ENCODE measurements at regions not wholly inside any gene's neighbourhood (a gene's known extent, or its start where the extent isn't known, plus 50 kb on each side); places are given as distances from the start of the nearest gene placed in this dataset.

- Histone ChIP-seq H3K36me3 (ENCODE audit: control insufficient read depth in 4 of 4, insufficient read depth in 4 of 4, low read length in 3 of 4) (no peaks in the 10 kb centered on the region), H3K4me1 (ENCODE audit: control extremely low read depth in 1 of 4, control insufficient read depth in 4 of 4, insufficient read depth in 4 of 4, low read length in 3 of 4) (no peaks in the 10 kb centered on the region), H3K9me3 (ENCODE audit: control extremely low read depth in 1 of 5, control insufficient read depth in 4 of 5, insufficient read depth in 2 of 5, low read depth in 1 of 5, low read length in 4 of 5) (no peaks in the 10 kb centered on the region), H3K27ac (ENCODE audit: insufficient read depth in 1 of 2, low read depth in 1 of 2, low read length in 2 of 2, poor library complexity in 1 of 2, severe bottlenecking in 2 of 2) (no peak overlapping the region), H3K27me3 (replicated peaks in 2 of 5; ENCODE audit: control insufficient read depth in 4 of 5, insufficient read depth in 5 of 5, low read length in 4 of 5) (peaks cover 3 to 11% (median 5%) of the 10 kb centered on the region in 5 experiments), H3K4me3 (ENCODE audit: control insufficient read depth in 1 of 7, extremely low read depth in 1 of 7, insufficient read depth in 4 of 7, low read depth in 2 of 7, low read length in 6 of 7) (no peak overlapping the region)
- POLR2A ChIA-PET = no interaction called here
- DNase-seq = no peak
- WGBS (ENCODE audit: insufficient coverage) = 100% methylated on average over 1 of the region's 1 CpG
- CTCF ChIA-PET = no interaction called here
Observed at GRCh38 chr12:105936496-105936895, 202.3 kb downstream of the NUAK1 start.

- H3K9me3 ChIP-seq (ENCODE audit: control extremely low read depth in 1 of 5, control insufficient read depth in 4 of 5, insufficient read depth in 2 of 5, low read depth in 1 of 5, low read length in 4 of 5) = no peaks in the 10 kb centered on the region
- CTCF ChIA-PET = no interaction called here
- no peak overlapping the region for H3K4me3 ChIP-seq (ENCODE audit: control insufficient read depth in 1 of 7, extremely low read depth in 1 of 7, insufficient read depth in 4 of 7, low read depth in 2 of 7, low read length in 6 of 7)
- peaks cover 3 to 11% (median 5%) of the 10 kb centered on the region in 5 experiments for H3K27me3 ChIP-seq (replicated peaks in 2 of 5; ENCODE audit: control insufficient read depth in 4 of 5, insufficient read depth in 5 of 5, low read length in 4 of 5)
- POLR2A ChIA-PET = no interaction called here
- 100% methylated on average over 1 of the region's 1 CpG for WGBS (ENCODE audit: insufficient coverage)
- no peaks in the 10 kb centered on the region for H3K4me1 ChIP-seq (ENCODE audit: control extremely low read depth in 1 of 4, control insufficient read depth in 4 of 4, insufficient read depth in 4 of 4, low read length in 3 of 4)
- no peak overlapping the region for H3K27ac ChIP-seq (ENCODE audit: insufficient read depth in 1 of 2, low read depth in 1 of 2, low read length in 2 of 2, poor library complexity in 1 of 2, severe bottlenecking in 2 of 2)
- no peak for DNase-seq
- no peaks in the 10 kb centered on the region for H3K36me3 ChIP-seq (ENCODE audit: control insufficient read depth in 4 of 4, insufficient read depth in 4 of 4, low read length in 3 of 4)
Observed at GRCh38 chr12:105937009-105937408, 201.7 kb downstream of the NUAK1 start.

- POLR2A ChIA-PET = no interaction called here
- Histone ChIP-seq H3K4me1 (ENCODE audit: control extremely low read depth in 1 of 4, control insufficient read depth in 4 of 4, insufficient read depth in 4 of 4, low read length in 3 of 4) (no peaks in the 10 kb centered on the region), H3K27me3 (replicated peaks in 2 of 5; ENCODE audit: control insufficient read depth in 4 of 5, insufficient read depth in 5 of 5, low read length in 4 of 5) (peaks cover 2 to 13% (median 5%) of the 10 kb centered on the region in 5 experiments), H3K9me3 (ENCODE audit: control extremely low read depth in 1 of 5, control insufficient read depth in 4 of 5, insufficient read depth in 2 of 5, low read depth in 1 of 5, low read length in 4 of 5) (peaks cover 0 to 3% (median 0%) of the 10 kb centered on the region in 5 experiments), H3K4me3 (ENCODE audit: control insufficient read depth in 1 of 7, extremely low read depth in 1 of 7, insufficient read depth in 4 of 7, low read depth in 2 of 7, low read length in 6 of 7) (no peak overlapping the region), H3K36me3 (ENCODE audit: control insufficient read depth in 4 of 4, insufficient read depth in 4 of 4, low read length in 3 of 4) (no peaks in the 10 kb centered on the region), H3K27ac (ENCODE audit: insufficient read depth in 1 of 2, low read depth in 1 of 2, low read length in 2 of 2, poor library complexity in 1 of 2, severe bottlenecking in 2 of 2) (no peak overlapping the region)
- CTCF ChIA-PET = no interaction called here
- no peak for DNase-seq
- WGBS (ENCODE audit: insufficient coverage) = no CpG with 5 or more reads among the region's 3 CpGs
Observed at GRCh38 chr12:105939181-105939721, 199.5 kb downstream of the NUAK1 start.

- no CpG with 5 or more reads among the region's 1 CpG for WGBS (ENCODE audit: insufficient coverage)
- no peak for DNase-seq
- Histone ChIP-seq H3K27me3 (replicated peaks in 2 of 5; ENCODE audit: control insufficient read depth in 4 of 5, insufficient read depth in 5 of 5, low read length in 4 of 5) (peaks cover 0 to 4% (median 2%) of the 10 kb centered on the region in 5 experiments), H3K9me3 (ENCODE audit: control extremely low read depth in 1 of 5, control insufficient read depth in 4 of 5, insufficient read depth in 2 of 5, low read depth in 1 of 5, low read length in 4 of 5) (peaks cover 0 to 3% (median 0%) of the 10 kb centered on the region in 5 experiments), H3K4me3 (ENCODE audit: control insufficient read depth in 1 of 7, extremely low read depth in 1 of 7, insufficient read depth in 4 of 7, low read depth in 2 of 7, low read length in 6 of 7) (no peak overlapping the region), H3K27ac (ENCODE audit: insufficient read depth in 1 of 2, low read depth in 1 of 2, low read length in 2 of 2, poor library complexity in 1 of 2, severe bottlenecking in 2 of 2) (no peak overlapping the region), H3K4me1 (ENCODE audit: control extremely low read depth in 1 of 4, control insufficient read depth in 4 of 4, insufficient read depth in 4 of 4, low read length in 3 of 4) (no peaks in the 10 kb centered on the region), H3K36me3 (ENCODE audit: control insufficient read depth in 4 of 4, insufficient read depth in 4 of 4, low read length in 3 of 4) (no peaks in the 10 kb centered on the region)
- ChIA-PET POLR2A (no interaction called here), CTCF (interaction anchor here (1.0 kb wide), 1 partner anchor 33 kb away, joined by 3 read pairs; no protein-coding TSS in a partner anchor)
Observed at GRCh38 chr12:105942281-105942680, 196.5 kb downstream of the NUAK1 start.

- Histone ChIP-seq H3K4me1 (ENCODE audit: control extremely low read depth in 1 of 4, control insufficient read depth in 4 of 4, insufficient read depth in 4 of 4, low read length in 3 of 4) (no peaks in the 10 kb centered on the region), H3K9me3 (ENCODE audit: control extremely low read depth in 1 of 5, control insufficient read depth in 4 of 5, insufficient read depth in 2 of 5, low read depth in 1 of 5, low read length in 4 of 5) (peaks cover 0 to 3% (median 0%) of the 10 kb centered on the region in 5 experiments)
Observed at GRCh38 chr12:105943525-105943924, 195.2 kb downstream of the NUAK1 start.

GRCh38 chr12:105944628-105945027 lies 194.1 kb downstream of the NUAK1 start:
- Histone ChIP-seq H3K27me3 (replicated peaks in 2 of 5; ENCODE audit: control insufficient read depth in 4 of 5, insufficient read depth in 5 of 5, low read length in 4 of 5) (peaks cover 0 to 2% (median 0%) of the 10 kb centered on the region in 5 experiments), H3K9me3 (ENCODE audit: control extremely low read depth in 1 of 5, control insufficient read depth in 4 of 5, insufficient read depth in 2 of 5, low read depth in 1 of 5, low read length in 4 of 5) (peaks cover 0 to 6% (median 3%) of the 10 kb centered on the region in 5 experiments), H3K36me3 (ENCODE audit: control insufficient read depth in 4 of 4, insufficient read depth in 4 of 4, low read length in 3 of 4) (no peaks in the 10 kb centered on the region), H3K27ac (ENCODE audit: insufficient read depth in 1 of 2, low read depth in 1 of 2, low read length in 2 of 2, poor library complexity in 1 of 2, severe bottlenecking in 2 of 2) (no peak overlapping the region), H3K4me1 (ENCODE audit: control extremely low read depth in 1 of 4, control insufficient read depth in 4 of 4, insufficient read depth in 4 of 4, low read length in 3 of 4) (no peaks in the 10 kb centered on the region), H3K4me3 (ENCODE audit: control insufficient read depth in 1 of 7, extremely low read depth in 1 of 7, insufficient read depth in 4 of 7, low read depth in 2 of 7, low read length in 6 of 7) (no peak overlapping the region)
- ChIA-PET POLR2A (no interaction called here), CTCF (no interaction called here)
- WGBS (ENCODE audit: insufficient coverage) = 83% methylated on average over 1 of the region's 1 CpG
- no peak for DNase-seq

More at GRCh38 chr12:105943525-105943924, 195.2 kb downstream of the NUAK1 start:
- no peak for DNase-seq
- 100% methylated on average over 1 of the region's 1 CpG for WGBS (ENCODE audit: insufficient coverage)
- H3K27me3 ChIP-seq (replicated peaks in 2 of 5; ENCODE audit: control insufficient read depth in 4 of 5, insufficient read depth in 5 of 5, low read length in 4 of 5) = peaks cover 0 to 4% (median 2%) of the 10 kb centered on the region in 5 experiments
- POLR2A ChIA-PET = no interaction called here
- H3K36me3 ChIP-seq (ENCODE audit: control insufficient read depth in 4 of 4, insufficient read depth in 4 of 4, low read length in 3 of 4) = no peaks in the 10 kb centered on the region
- no peak overlapping the region for H3K4me3 ChIP-seq (ENCODE audit: control insufficient read depth in 1 of 7, extremely low read depth in 1 of 7, insufficient read depth in 4 of 7, low read depth in 2 of 7, low read length in 6 of 7)
- CTCF ChIA-PET = no interaction called here
- H3K27ac ChIP-seq (ENCODE audit: insufficient read depth in 1 of 2, low read depth in 1 of 2, low read length in 2 of 2, poor library complexity in 1 of 2, severe bottlenecking in 2 of 2) = no peak overlapping the region

GRCh38 chr12:105945880-105946279 lies 192.9 kb downstream of the NUAK1 start:
- no peaks in the 10 kb centered on the region for H3K4me1 ChIP-seq (ENCODE audit: control extremely low read depth in 1 of 4, control insufficient read depth in 4 of 4, insufficient read depth in 4 of 4, low read length in 3 of 4)
- 80% methylated on average over 1 of the region's 1 CpG for WGBS (ENCODE audit: insufficient coverage)
- ChIA-PET CTCF (interaction anchor here (0.6 kb wide), 1 partner anchor 50 kb away, joined by 5 read pairs; no protein-coding TSS in a partner anchor), POLR2A (no interaction called here)
- no peak overlapping the region for H3K4me3 ChIP-seq (ENCODE audit: control insufficient read depth in 1 of 7, extremely low read depth in 1 of 7, insufficient read depth in 4 of 7, low read depth in 2 of 7, low read length in 6 of 7)
- DNase-seq = no peak
- H3K9me3 ChIP-seq (ENCODE audit: control extremely low read depth in 1 of 5, control insufficient read depth in 4 of 5, insufficient read depth in 2 of 5, low read depth in 1 of 5, low read length in 4 of 5) = peaks cover 0 to 6% (median 3%) of the 10 kb centered on the region in 5 experiments
- H3K36me3 ChIP-seq (ENCODE audit: control insufficient read depth in 4 of 4, insufficient read depth in 4 of 4, low read length in 3 of 4) = no peaks in the 10 kb centered on the region
- H3K27me3 ChIP-seq (replicated peaks in 2 of 5; ENCODE audit: control insufficient read depth in 4 of 5, insufficient read depth in 5 of 5, low read length in 4 of 5) = peaks cover 0 to 2% (median 0%) of the 10 kb centered on the region in 5 experiments
- no peak overlapping the region for H3K27ac ChIP-seq (ENCODE audit: insufficient read depth in 1 of 2, low read depth in 1 of 2, low read length in 2 of 2, poor library complexity in 1 of 2, severe bottlenecking in 2 of 2)
